ENCODE measurements at regions not wholly inside any gene's neighbourhood (a gene's known extent, or its start where the extent isn't known, plus 50 kb on each side); places are given as distances from the start of the nearest gene placed in this dataset.
"Not testable (repeated sequence)": the region's sequence is repeated elsewhere in the genome, so short reads cannot be mapped to it uniquely, and the experiment has no call there.

DNA sequence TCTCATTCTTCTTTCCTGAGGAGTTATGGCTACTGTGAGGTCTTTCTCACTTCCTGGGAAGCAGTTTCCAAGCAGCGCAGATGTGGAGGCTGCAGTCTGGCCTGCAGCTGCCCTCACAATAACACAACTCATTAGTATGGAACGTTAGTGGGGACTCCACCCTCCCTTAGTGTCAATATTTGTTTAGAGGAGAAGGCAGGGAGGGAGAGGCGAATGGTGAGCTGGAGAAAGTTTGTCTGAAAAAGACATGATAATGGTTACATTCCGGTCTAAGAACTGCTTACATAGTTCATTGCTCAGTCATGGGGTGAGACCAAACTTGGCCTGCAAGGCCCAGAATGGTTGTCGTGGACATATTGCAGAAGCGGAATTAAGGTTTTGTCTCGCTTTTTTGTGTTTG, 170.2 kb downstream of the HS3ST3B1 start:
- DNase-seq, result no peak

- DNase-seq, result no peak
Observed at GRCh38 chr17:14470417-14470816, 169.5 kb downstream of the HS3ST3B1 start.

DNA sequence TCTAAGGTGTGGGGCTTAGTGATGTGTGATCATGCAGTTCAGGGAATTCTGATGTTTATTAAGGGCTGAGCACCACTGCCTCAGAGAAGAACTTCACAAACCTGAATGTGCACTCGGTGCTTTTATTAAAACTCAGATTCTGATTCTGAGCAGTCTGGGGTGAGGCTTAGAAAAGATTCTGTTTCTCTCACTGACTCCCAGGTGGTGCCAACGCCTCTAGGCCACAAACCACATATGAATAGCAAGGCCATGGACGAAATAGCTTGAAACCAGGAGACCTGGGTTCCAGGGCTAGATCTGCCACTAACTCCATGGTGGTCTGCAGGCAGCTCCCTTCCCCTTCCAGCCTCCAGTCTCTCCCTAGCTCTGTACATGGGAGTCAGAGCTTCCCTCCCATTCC, 169.1 kb downstream of the HS3ST3B1 start:
- no peak for DNase-seq

- no peak for DNase-seq
Observed at GRCh38 chr17:14468858-14469257, 168.0 kb downstream of the HS3ST3B1 start.

DNA sequence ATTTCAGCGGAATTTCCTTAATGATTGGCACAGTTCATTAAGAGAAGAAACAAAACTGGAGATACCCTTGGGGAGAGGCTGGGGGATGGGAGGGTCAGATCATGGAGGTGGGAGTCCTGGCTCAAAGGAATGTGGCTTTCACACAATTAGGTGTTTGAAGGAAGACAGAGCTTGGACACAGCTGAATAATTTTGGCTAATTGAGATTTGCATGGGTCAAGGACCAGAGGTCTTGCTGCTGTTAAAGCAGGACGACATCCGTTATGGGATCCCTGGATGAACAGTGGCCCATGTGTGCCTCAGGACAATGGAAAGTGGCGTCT, 160.3 kb downstream of the HS3ST3B1 start:
- DNase-seq, result no peak

DNA sequence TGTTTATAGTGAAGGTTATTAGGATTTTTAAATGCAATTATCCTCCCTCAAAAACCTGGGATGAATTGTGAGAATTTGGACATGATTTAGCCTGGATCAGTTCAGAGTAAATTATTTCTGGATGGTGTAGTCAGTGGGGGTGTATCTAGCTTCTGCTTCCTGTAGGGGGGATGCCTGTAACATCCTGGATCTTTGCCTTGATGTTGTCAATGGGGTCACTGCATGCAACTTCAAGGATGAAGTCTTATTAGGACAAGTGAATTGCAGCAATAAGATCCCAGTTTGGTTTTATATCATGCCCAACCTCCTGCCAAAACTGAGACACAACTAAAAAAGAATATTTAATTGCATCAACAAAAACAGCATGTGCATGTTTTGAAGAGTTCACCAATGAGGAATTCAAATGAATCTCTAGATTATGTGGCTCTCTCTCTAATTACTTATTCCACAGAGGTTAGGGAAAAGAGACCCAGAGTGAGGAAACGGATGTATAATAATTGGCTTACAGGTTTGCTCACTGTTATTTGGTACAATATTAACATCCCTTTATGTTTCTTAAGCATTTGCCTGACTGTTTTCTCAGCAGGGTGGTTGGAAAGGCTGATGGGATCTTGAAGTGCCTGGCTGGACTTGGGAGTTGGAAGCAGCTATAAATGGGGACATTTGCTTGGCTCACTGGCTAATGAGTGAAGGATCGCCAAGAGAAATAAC, 159.8 kb downstream of the HS3ST3B1 start:
- no peak for DNase-seq

DNA sequence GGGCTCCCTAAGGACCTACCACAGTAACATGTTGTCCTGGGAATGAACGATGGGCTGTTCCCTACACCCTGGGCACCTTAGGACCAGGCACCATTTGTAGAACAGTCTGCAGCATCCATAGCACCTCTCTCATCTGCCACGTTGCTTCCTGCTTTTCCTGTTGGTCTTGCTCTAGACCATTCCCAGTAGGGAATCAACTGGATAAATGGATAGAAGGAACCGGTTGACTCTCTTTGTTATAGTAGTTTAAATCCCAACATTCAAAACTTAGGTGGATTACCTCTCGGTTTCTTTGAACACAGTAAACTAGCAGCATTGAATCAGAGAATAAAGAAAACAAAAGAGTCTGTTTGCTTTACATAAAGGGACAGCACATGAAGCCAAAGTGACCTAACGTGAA, 159.1 kb downstream of the HS3ST3B1 start:
- no peak for DNase-seq

DNA sequence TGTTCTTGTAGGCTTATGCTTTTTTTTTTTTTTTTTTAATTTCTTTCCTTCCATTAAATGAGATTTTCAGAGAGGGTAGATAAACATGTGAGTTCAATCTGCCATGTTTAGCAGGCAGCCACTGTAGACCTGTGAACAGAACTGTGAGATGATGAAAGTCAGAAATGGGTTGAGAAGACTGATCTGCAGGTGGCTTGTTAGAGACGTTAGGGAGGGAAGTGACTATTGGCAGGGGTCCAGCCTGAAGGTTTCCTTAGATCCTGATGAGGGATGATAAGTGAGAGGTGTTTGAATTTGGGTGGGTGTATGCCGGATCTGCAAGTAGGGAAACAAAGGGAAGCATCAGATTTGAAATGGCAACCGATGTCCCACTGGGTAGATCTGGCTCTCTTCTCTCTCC, 157.8 kb downstream of the HS3ST3B1 start:
- DNase-seq, result no peak

DNA sequence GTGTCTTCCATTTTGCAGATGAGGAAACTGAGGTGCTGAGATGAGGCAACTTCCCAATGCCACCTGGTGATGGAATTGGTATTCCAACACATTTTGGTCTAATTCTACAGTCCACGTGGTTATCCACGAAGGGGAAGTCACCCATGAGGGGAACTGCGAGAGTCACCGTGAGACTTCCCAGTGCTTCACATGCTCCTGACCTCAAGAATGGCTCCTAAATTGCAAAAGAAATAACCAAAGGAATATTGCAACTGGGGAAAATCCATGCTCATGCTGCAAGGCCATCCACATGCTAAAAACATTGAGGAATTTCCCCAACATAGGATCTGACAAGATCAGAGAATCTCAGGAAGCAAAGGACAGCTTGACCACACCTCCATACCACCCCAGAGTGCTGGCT, 153.9 kb downstream of the HS3ST3B1 start:
- DNase-seq, result no peak

DNA sequence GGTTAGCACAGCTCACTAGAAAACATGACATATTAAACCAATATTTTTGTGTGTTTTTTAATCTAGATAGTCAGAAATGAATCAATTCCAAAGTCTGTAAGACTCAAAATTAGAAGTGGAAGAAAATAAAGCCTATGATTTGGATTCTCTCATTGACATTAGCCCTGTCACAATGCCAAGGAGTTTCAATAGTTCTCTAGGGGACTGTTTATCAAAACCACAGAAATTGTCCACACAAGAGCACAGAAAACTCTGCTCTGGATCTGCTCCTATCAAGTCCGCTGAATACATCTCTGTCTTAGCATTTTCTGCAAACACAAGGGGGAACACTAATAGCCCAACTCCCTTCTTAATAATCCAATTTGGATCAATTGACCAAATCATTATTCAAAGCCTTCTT, 152.0 kb downstream of the HS3ST3B1 start:
- DNase-seq, result no peak

GRCh38 chr17:14451729-14452191, 150.9 kb downstream of the HS3ST3B1 start:
- no peak for DNase-seq

DNA sequence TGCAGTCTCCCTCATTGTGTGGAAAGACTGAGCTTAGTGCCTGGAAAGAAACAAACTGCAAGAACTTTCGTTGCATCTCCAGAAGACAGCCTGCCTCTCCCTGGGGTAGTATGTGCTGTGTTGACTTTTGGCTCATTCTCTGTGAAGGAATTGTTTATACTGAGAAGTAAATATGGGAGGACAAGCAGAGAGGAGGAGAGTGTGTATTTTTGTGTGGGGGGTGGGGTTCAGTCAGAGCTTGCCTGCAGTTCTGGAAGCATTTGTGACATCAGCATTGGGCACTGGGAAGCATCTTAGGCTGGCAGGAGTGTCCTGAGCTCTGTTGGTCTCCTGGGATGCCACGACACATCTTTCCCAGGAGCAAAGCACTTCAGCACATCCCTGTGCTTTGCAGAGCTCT, 147.9 kb downstream of the HS3ST3B1 start:
- no peak for DNase-seq

GRCh38 chr17:14446825-14447224, 145.9 kb downstream of the HS3ST3B1 start:
- no peak for DNase-seq

DNA sequence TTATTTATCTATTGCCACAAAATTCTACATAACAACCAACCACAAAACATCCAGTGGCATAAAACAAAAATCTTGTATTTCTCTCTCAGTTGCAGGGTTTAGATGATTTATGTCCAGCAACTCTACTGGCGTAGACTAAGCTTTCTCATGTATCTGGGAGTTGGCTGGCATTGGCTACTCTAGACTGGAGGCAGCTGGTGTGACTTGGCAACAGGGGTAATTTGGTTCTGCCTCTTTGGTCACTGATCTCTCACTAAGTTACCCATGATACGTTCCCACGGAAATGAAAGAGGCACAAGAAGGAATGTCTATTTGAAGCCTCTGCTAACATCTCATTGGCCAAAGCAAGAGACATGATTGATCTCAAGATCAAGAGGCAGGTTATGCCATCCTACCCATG, 144.0 kb downstream of the HS3ST3B1 start:
- DNase-seq, result no peak

GRCh38 chr17:14442798-14443528, 142.1 kb downstream of the HS3ST3B1 start:
- no peak for DNase-seq

DNA sequence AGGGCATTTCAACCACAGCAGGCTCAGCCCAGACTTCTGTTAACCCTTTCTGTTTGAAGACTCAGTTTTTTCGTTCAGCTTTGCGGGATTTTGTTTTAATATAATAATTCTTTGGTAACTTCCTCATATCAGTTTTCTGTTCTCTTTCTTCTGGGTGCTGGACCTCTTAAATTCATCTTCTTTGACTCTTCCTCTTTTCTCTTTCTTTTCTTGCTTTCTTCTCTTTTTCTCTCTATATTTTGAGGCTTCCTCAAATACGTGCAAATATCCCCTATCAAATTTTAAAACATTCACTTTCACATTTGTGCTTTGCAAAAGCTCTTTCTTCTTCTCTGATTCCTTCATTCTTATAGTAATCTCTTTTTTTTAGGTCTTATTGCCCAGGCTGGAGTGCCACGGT, 136.3 kb downstream of the HS3ST3B1 start:
- no peak for DNase-seq

DNA sequence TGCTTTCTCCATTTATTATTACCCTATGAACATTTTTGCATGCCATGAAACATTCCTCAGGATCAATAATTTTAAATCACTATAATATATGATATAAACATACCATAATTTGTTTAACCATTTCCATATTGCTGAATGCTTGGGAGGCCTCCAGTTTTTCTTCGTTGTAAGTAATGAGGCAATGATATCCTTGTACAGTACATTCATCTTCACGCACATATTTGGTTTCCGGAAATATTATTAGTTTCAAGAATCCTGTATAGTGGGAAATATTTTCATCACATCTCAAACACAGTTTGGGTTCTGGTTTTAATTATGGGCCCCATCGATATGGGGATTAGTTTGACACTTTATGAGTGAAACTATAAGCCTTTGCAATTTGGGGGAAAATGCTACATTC, 135.4 kb downstream of the HS3ST3B1 start:
- DNase-seq, result no peak

DNA sequence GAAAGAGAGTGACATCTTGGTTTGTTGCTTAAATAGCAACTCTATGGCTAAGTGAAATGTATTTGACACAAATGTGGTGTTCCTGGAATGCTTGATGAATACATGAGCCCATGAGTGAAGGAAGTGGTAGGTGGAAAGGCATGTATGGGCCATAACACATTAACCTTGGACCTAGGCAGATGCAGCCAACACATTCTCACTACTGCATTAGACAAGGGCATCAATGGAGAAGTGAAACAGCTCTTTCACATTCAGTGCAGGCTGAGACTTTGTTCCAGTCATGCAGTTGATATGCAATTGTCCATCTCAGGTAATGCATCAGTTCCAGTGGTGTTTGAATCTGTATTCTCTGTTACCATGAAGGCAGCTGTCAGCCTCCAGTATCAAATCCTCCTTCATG, 133.6 kb downstream of the HS3ST3B1 start:
- no peak for DNase-seq

GRCh38 chr17:14432079-14432478, 131.2 kb downstream of the HS3ST3B1 start:
- DNase-seq, result no peak

DNA sequence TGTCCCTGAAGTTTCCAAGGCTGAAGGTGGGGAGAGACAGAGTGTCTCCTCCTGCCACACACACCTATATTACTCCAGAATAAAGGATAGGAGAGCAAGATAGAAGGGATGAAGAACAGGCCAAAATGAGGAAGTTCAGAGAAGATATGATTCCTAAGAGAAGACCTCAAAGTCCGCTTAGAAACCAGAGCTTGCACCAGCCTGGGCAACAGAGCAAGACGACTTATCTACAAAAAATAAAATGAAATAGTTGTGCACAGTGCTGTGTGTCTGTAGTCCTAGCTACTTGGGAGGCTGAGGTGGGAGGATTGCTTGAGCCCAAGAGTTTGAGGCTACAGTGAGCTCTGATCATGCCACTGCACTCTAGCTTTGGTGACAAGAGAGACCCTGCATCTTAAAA, 128.2 kb downstream of the HS3ST3B1 start:
- DNase-seq, result no peak

GRCh38 chr17:14428648-14429029, 127.8 kb downstream of the HS3ST3B1 start:
- DNase-seq, result no peak

DNA sequence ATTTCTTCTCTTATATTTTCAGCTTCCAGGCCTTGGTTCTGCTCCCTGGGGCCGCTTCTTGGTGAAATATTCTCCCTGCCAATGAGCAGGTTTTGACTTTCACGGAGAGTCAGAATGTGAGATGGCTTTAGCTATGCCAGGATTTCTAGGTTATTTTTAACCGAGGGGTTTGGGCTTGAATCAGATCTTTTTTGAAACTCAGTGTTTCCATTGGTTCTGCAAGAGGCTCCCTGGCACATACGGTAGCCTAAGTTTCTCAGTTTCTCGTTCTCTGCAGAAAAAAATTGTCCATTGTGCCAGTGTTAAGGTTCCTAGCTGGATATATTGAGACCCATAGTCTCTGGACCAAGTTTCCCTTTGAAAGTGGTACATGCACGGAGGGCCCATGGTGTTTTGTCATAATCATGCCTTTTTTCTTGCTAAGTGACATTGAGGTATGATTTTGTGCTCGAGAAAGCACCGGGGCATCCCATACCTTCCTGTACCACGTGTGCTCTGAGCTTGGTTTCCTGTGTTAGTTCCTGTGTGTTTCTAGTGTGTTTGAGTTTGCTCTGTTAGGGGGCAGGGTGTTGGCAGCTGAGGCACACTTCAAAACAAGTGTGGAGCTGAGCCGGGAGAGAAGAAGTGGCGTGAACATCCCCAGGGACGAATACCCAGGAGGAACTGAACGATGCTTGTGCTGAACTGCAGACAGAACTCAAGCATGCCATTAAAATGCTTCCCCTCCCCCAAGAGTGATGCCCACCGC, 127.2 kb downstream of the HS3ST3B1 start:
- DNase-seq, result no peak

DNA sequence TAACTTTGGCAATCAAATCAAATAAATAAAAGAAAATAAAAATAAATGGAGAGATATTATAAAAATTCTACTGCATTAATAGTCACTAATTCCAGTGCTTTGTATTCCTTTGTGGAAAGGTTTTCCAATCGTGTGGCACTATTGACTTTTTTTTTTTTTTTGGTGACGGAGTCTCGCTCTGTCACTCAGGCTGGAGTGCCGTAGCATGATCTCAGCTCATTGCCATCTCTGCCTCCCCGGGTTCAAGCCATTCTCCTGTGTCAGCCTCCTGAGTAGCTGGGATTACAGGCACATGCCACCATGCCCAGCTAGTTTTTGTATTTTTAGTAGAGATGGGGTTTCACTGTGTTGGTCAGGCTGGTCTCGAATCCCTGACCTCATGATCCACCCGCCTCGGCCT, 122.3 kb downstream of the HS3ST3B1 start:
- not testable (repeated sequence) for DNase-seq

DNA sequence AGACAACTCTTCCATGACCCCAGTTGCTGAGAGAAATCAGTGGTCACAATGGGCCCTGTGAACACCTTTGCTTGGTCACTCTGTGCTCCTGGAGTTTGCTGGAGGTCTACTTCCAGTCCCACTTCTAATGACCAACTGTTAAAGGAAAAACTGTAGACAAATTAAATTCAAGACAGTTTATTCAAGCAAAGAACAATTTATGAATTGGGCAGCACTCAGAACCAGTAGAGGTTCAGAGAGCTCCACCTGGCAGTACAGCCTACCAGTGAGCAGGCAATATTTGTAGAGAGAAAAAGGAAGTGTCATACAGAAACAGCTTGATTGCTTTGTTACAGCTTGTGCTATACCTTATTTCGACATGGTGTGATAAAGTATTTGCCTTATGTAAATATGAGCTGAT, 116.5 kb downstream of the HS3ST3B1 start:
- DNase-seq, result no peak

All from C1 segment of cervical spinal cord (tissue), 14 donors.